ENCODE measurements at regions not wholly inside any gene's neighbourhood (a gene's known extent, or its start where the extent isn't known, plus 50 kb on each side); places are given as distances from the start of the nearest gene placed in this dataset.
"Not testable (repeated sequence)": the region's sequence is repeated elsewhere in the genome, so short reads cannot be mapped to it uniquely, and the experiment has no call there.

GRCh38 chr2:87518547-87518946 lies 229.3 kb upstream of the PLGLB2 start:
- DNase-seq: not testable (repeated sequence)

- DNase-seq: not testable (repeated sequence)
Measured at GRCh38 chr2:87519158-87520011, 228.5 kb upstream of the PLGLB2 start.

GRCh38 chr2:87521057-87521456 lies 226.8 kb upstream of the PLGLB2 start:
- DNase-seq: not testable (repeated sequence)

- not testable (repeated sequence) for DNase-seq
Measured at GRCh38 chr2:87521489-87521888, 226.4 kb upstream of the PLGLB2 start.

GRCh38 chr2:87524619-87525188 lies 223.2 kb upstream of the PLGLB2 start:
- DNase-seq: not testable (repeated sequence)

GRCh38 chr2:87525497-87525991 lies 222.3 kb upstream of the PLGLB2 start:
- DNase-seq: not testable (repeated sequence)

GRCh38 chr2:87526258-87526657 lies 221.6 kb upstream of the PLGLB2 start:
- DNase-seq: not testable (repeated sequence)

GRCh38 chr2:87531968-87532715 lies 215.7 kb upstream of the PLGLB2 start:
- not testable (repeated sequence) for DNase-seq

GRCh38 chr2:87533390-87534272 lies 214.3 kb upstream of the PLGLB2 start:
- DNase-seq: not testable (repeated sequence)

- not testable (repeated sequence) for DNase-seq
Measured at GRCh38 chr2:87534273-87534889, 213.5 kb upstream of the PLGLB2 start.

GRCh38 chr2:87536427-87536826 lies 211.5 kb upstream of the PLGLB2 start:
- not testable (repeated sequence) for DNase-seq

- not testable (repeated sequence) for DNase-seq
Measured at GRCh38 chr2:87537251-87537671, 210.6 kb upstream of the PLGLB2 start.

GRCh38 chr2:87538268-87538667 lies 209.6 kb upstream of the PLGLB2 start:
- not testable (repeated sequence) for DNase-seq

GRCh38 chr2:87539151-87539943 lies 208.5 kb upstream of the PLGLB2 start:
- DNase-seq: not testable (repeated sequence)

GRCh38 chr2:87540242-87540641 lies 207.6 kb upstream of the PLGLB2 start:
- DNase-seq: not testable (repeated sequence)

GRCh38 chr2:87542599-87543174 lies 205.2 kb upstream of the PLGLB2 start:
- not testable (repeated sequence) for DNase-seq

GRCh38 chr2:87543797-87544196 lies 204.1 kb upstream of the PLGLB2 start:
- DNase-seq: not testable (repeated sequence)

GRCh38 chr2:87547106-87547505 lies 200.8 kb upstream of the PLGLB2 start:
- not testable (repeated sequence) for DNase-seq

- not testable (repeated sequence) for DNase-seq
Measured at GRCh38 chr2:87547966-87548365, 199.9 kb upstream of the PLGLB2 start.
